GM12878 (cell line): ENCODE measurements at regions not wholly inside any gene's neighbourhood (a gene's known extent, or its start where the extent isn't known, plus 50 kb on each side); places are given as distances from the start of the nearest gene placed in this dataset.

Experiments
- CREM ChIP-seq: IDR thresholded peaks from 2 replicates; pipeline ENCODE4 v1.6.1; 2014; ENCODE audit warnings: antibody characterized with exemption, low read depth
- CTCF ChIP-seq, 3 experiments: IDR thresholded peaks in 2 of 3; conservative IDR thresholded peaks in 1 of 3; 2 replicates each; pipeline ENCODE4 v1.5.1; 2011; ENCODE audit warnings: low read depth in 3 of 3, low read length in 3 of 3, mild to moderate bottlenecking in 3 of 3, control low read depth in 2 of 3, moderate library complexity in 2 of 3, inconsistent platforms in 1 of 3, mixed read lengths in 1 of 3; ENCODE audit not compliant: control insufficient read depth in 2 of 3, insufficient read depth in 1 of 3; ENCODE audit errors: extremely low read depth in 1 of 3
- EZH2 ChIP-seq: IDR thresholded peaks from 2 replicates; pipeline ENCODE4 v1.6.1; 2012; ENCODE audit warnings: low read depth, mild to moderate bottlenecking, control low read depth, inconsistent platforms, low read length, borderline replicate concordance; ENCODE audit not compliant: control insufficient read depth
- POLR2A ChIP-seq: IDR thresholded peaks from 2 replicates; pipeline ENCODE4 v1.6.1; 2011; ENCODE audit warnings: low read depth, mild to moderate bottlenecking, low read length
- REST ChIP-seq: IDR thresholded peaks from 2 replicates; pipeline ENCODE4 v1.6.1; 2012; ENCODE audit warnings: mild to moderate bottlenecking, low read depth, low read length

GRCh38 chr9:96177719-96178028 is 124.3 kb downstream of the HSD17B3 start:
- no peak for TF ChIP-seq EZH2
- TF ChIP-seq CTCF (IDR thresholded peaks at IDR 0.05 in 2 of 3, conservative IDR thresholded peaks at IDR 0.05 in 1 of 3; ENCODE audit: control insufficient read depth in 2 of 3, extremely low read depth in 1 of 3, insufficient read depth in 1 of 3, low read depth in 3 of 3, low read length in 3 of 3): no peak
- no peak for TF ChIP-seq REST
- TF ChIP-seq CREM: no peak
- TF ChIP-seq POLR2A: no peak
